Fibroblast of the aortic adventitia (primary cell): ENCODE measurements at regions not wholly inside any gene's neighbourhood (a gene's known extent, or its start where the extent isn't known, plus 50 kb on each side); places are given as distances from the start of the nearest gene placed in this dataset.

ENCODE experiments used
- DNase-seq: peaks from one replicate; pipeline ENCODE4 v3.0.0-alpha.2; 2010; ENCODE audit warnings: low read depth
- H3K4me3 ChIP-seq: 2 replicates; pipeline ENCODE4 v1.5.1; 2011; ENCODE audit warnings: low read depth, mild to moderate bottlenecking, control low read depth, low read length, moderate library complexity
- CTCF ChIP-seq: IDR thresholded peaks from 2 replicates; pipeline ENCODE4 v1.5.1; 2011; ENCODE audit warnings: mild to moderate bottlenecking, low read length, control low read depth, inconsistent platforms; ENCODE audit not compliant: insufficient read depth

GRCh38 chr4:101501421-101501820 is 154.1 kb upstream of the PPP3CA start:
- TF ChIP-seq CTCF = no peak
- H3K4me3 ChIP-seq = no peak overlapping the region
- DNase-seq = peak; percentile 3

- no peak for DNase-seq
- no peak overlapping the region for H3K4me3 ChIP-seq
- no peak for TF ChIP-seq CTCF
These were observed 153.4 kb upstream of the PPP3CA start for GRCh38 chr4:101500742-101501141.

GRCh38 chr4:101475246-101475645 is 127.9 kb upstream of the PPP3CA start:
- TF ChIP-seq CTCF = no peak
- H3K4me3 ChIP-seq = no peak overlapping the region
- DNase-seq = peak; percentile 4

- DNase-seq = no peak
- no peak for TF ChIP-seq CTCF
- H3K4me3 ChIP-seq = no peak overlapping the region
These were observed 123.9 kb upstream of the PPP3CA start for GRCh38 chr4:101471201-101471600.

GRCh38 chr4:101464596-101464995 is 117.3 kb upstream of the PPP3CA start:
- no peak for TF ChIP-seq CTCF
- DNase-seq = no peak
- no peak overlapping the region for H3K4me3 ChIP-seq

- peak; percentile 13 for DNase-seq
- no peak overlapping the region for H3K4me3 ChIP-seq
- no peak for TF ChIP-seq CTCF
These were observed 111.6 kb upstream of the PPP3CA start for GRCh38 chr4:101458914-101459313.

- no peak for TF ChIP-seq CTCF
These were observed 111.1 kb upstream of the PPP3CA start for GRCh38 chr4:101458473-101458872.

More at GRCh38 chr4:101458473-101458872, 111.1 kb upstream of the PPP3CA start:
- no peak for DNase-seq
- no peak overlapping the region for H3K4me3 ChIP-seq
